ENCODE measurements at regions not wholly inside any gene's neighbourhood (a gene's known extent, or its start where the extent isn't known, plus 50 kb on each side); places are given as distances from the start of the nearest gene placed in this dataset.
A peak's percentile ranks its signal among the peaks of the same experiment; 100 is the strongest.

- H4K5ac ChIP-seq (ENCODE audit: low read length): no peak overlapping the region
- no peak overlapping the region for H2AK5ac ChIP-seq (ENCODE audit: low read length)
- no peaks in the 10 kb centered on the region for H3K79me1 ChIP-seq (ENCODE audit: low read length)
- H3K4me3 ChIP-seq (ENCODE audit: low read length): no peak overlapping the region
- no peak overlapping the region for H3K18ac ChIP-seq (ENCODE audit: low read length)
- no peak overlapping the region for H3K56ac ChIP-seq (ENCODE audit: low read length)
- no peak overlapping the region for H3K9ac ChIP-seq (ENCODE audit: low read length)
- H2BK120ac ChIP-seq (ENCODE audit: low read depth, low read length): no peak overlapping the region
- no peak overlapping the region for H3K23ac ChIP-seq (ENCODE audit: low read length)
- H3K4me1 ChIP-seq (ENCODE audit: control insufficient read depth, low read depth, low read length): no peaks in the 10 kb centered on the region
- no peak overlapping the region for H2BK5ac ChIP-seq (ENCODE audit: low read length)
- H3K27ac ChIP-seq (ENCODE audit: low read depth, low read length): no peak overlapping the region
- H3K36me3 ChIP-seq (ENCODE audit: control insufficient read depth, insufficient read depth, low read length): no peaks in the 10 kb centered on the region
- no peaks in the 10 kb centered on the region for H3K27me3 ChIP-seq (ENCODE audit: insufficient read depth, low read length, poor library complexity)
- no peak for DNase-seq
- no peak overlapping the region for H2BK15ac ChIP-seq (replicated peaks; ENCODE audit: low read depth)
- no peaks in the 10 kb centered on the region for H3K79me2 ChIP-seq (ENCODE audit: control insufficient read depth, insufficient read depth, low read length)
- WGBS (ENCODE audit: extremely low coverage, insufficient coverage, low lambda C conversion rate): no CpG with 5 or more reads among the region's 2 CpGs
- H3K4me2 ChIP-seq (ENCODE audit: low read length): no peak overlapping the region
- H4K8ac ChIP-seq (ENCODE audit: low read depth, low read length): no peak overlapping the region
- no peak overlapping the region for H3K4ac ChIP-seq (ENCODE audit: low read depth, low read length)
These were observed 546.0 kb downstream of the BCOR start for GRCh38 chrX:39551762-39552161.

GRCh38 chrX:39555431-39555830 is 542.3 kb downstream of the BCOR start:
- Histone ChIP-seq H3K79me2 (ENCODE audit: control insufficient read depth, insufficient read depth, low read length) (no peaks in the 10 kb centered on the region), H4K5ac (ENCODE audit: low read length) (no peak overlapping the region), H4K8ac (ENCODE audit: low read depth, low read length) (no peak overlapping the region), H3K56ac (ENCODE audit: low read length) (no peak overlapping the region), H3K36me3 (ENCODE audit: control insufficient read depth, insufficient read depth, low read length) (no peaks in the 10 kb centered on the region), H3K27me3 (ENCODE audit: insufficient read depth, low read length, poor library complexity) (no peaks in the 10 kb centered on the region), H2BK5ac (ENCODE audit: low read length) (no peak overlapping the region), H2BK15ac (replicated peaks; ENCODE audit: low read depth) (no peak overlapping the region), H3K79me1 (ENCODE audit: low read length) (no peaks in the 10 kb centered on the region), H2BK120ac (ENCODE audit: low read depth, low read length) (no peak overlapping the region), H3K4me3 (ENCODE audit: low read length) (no peak overlapping the region), H3K23ac (ENCODE audit: low read length) (no peak overlapping the region), H3K4me2 (ENCODE audit: low read length) (no peak overlapping the region), H3K9ac (ENCODE audit: low read length) (no peak overlapping the region), H3K27ac (ENCODE audit: low read depth, low read length) (no peak overlapping the region), H2AK5ac (ENCODE audit: low read length) (no peak overlapping the region), H3K18ac (ENCODE audit: low read length) (no peak overlapping the region), H3K4me1 (ENCODE audit: control insufficient read depth, low read depth, low read length) (no peaks in the 10 kb centered on the region), H3K4ac (ENCODE audit: low read depth, low read length) (no peak overlapping the region)
- WGBS (ENCODE audit: extremely low coverage, insufficient coverage, low lambda C conversion rate): no CpG with 5 or more reads among the region's 4 CpGs
- no peak for DNase-seq

- Histone ChIP-seq H3K23ac (ENCODE audit: low read length) (no peak overlapping the region), H3K4me3 (ENCODE audit: low read length) (no peak overlapping the region), H3K4me2 (ENCODE audit: low read length) (no peak overlapping the region), H3K27me3 (ENCODE audit: insufficient read depth, low read length, poor library complexity) (no peaks in the 10 kb centered on the region), H2BK15ac (replicated peaks; ENCODE audit: low read depth) (no peak overlapping the region), H3K36me3 (ENCODE audit: control insufficient read depth, insufficient read depth, low read length) (no peaks in the 10 kb centered on the region), H3K27ac (ENCODE audit: low read depth, low read length) (no peak overlapping the region), H2BK120ac (ENCODE audit: low read depth, low read length) (no peak overlapping the region), H2BK5ac (ENCODE audit: low read length) (no peak overlapping the region), H3K18ac (ENCODE audit: low read length) (no peak overlapping the region), H3K9ac (ENCODE audit: low read length) (no peak overlapping the region), H3K4me1 (ENCODE audit: control insufficient read depth, low read depth, low read length) (no peaks in the 10 kb centered on the region), H4K8ac (ENCODE audit: low read depth, low read length) (no peak overlapping the region), H3K79me2 (ENCODE audit: control insufficient read depth, insufficient read depth, low read length) (no peaks in the 10 kb centered on the region), H2AK5ac (ENCODE audit: low read length) (no peak overlapping the region), H3K79me1 (ENCODE audit: low read length) (no peaks in the 10 kb centered on the region), H4K5ac (ENCODE audit: low read length) (no peak overlapping the region), H3K4ac (ENCODE audit: low read depth, low read length) (no peak overlapping the region), H3K56ac (ENCODE audit: low read length) (no peak overlapping the region)
- DNase-seq: peak; percentile 22
- no CpG with 5 or more reads among the region's 3 CpGs for WGBS (ENCODE audit: extremely low coverage, insufficient coverage, low lambda C conversion rate)
These were observed 541.7 kb downstream of the BCOR start for GRCh38 chrX:39556056-39556455.

GRCh38 chrX:39559229-39559628 is 538.5 kb downstream of the BCOR start:
- Histone ChIP-seq H3K79me1 (ENCODE audit: low read length) (no peaks in the 10 kb centered on the region), H3K4me3 (ENCODE audit: low read length) (no peak overlapping the region), H2BK5ac (ENCODE audit: low read length) (no peak overlapping the region), H3K18ac (ENCODE audit: low read length) (no peak overlapping the region), H3K23ac (ENCODE audit: low read length) (no peak overlapping the region), H3K9ac (ENCODE audit: low read length) (no peak overlapping the region), H2BK15ac (replicated peaks; ENCODE audit: low read depth) (no peak overlapping the region), H3K4ac (ENCODE audit: low read depth, low read length) (no peak overlapping the region), H3K56ac (ENCODE audit: low read length) (no peak overlapping the region), H2BK120ac (ENCODE audit: low read depth, low read length) (no peak overlapping the region), H3K4me1 (ENCODE audit: control insufficient read depth, low read depth, low read length) (no peaks in the 10 kb centered on the region), H4K5ac (ENCODE audit: low read length) (no peak overlapping the region), H3K4me2 (ENCODE audit: low read length) (no peak overlapping the region), H2AK5ac (ENCODE audit: low read length) (no peak overlapping the region), H3K27ac (ENCODE audit: low read depth, low read length) (no peak overlapping the region), H3K79me2 (ENCODE audit: control insufficient read depth, insufficient read depth, low read length) (no peaks in the 10 kb centered on the region), H3K27me3 (ENCODE audit: insufficient read depth, low read length, poor library complexity) (no peaks in the 10 kb centered on the region), H3K36me3 (ENCODE audit: control insufficient read depth, insufficient read depth, low read length) (no peaks in the 10 kb centered on the region), H4K8ac (ENCODE audit: low read depth, low read length) (no peak overlapping the region)
- DNase-seq: no peak
- no CpG with 5 or more reads among the region's 4 CpGs for WGBS (ENCODE audit: extremely low coverage, insufficient coverage, low lambda C conversion rate)

- Histone ChIP-seq H3K4me1 (ENCODE audit: control insufficient read depth, low read depth, low read length) (no peaks in the 10 kb centered on the region), H3K27ac (ENCODE audit: low read depth, low read length) (no peak overlapping the region), H3K18ac (ENCODE audit: low read length) (no peak overlapping the region), H2BK5ac (ENCODE audit: low read length) (no peak overlapping the region), H3K79me1 (ENCODE audit: low read length) (no peaks in the 10 kb centered on the region), H3K4me3 (ENCODE audit: low read length) (no peak overlapping the region), H3K56ac (ENCODE audit: low read length) (no peak overlapping the region), H3K9ac (ENCODE audit: low read length) (no peak overlapping the region), H3K4me2 (ENCODE audit: low read length) (no peak overlapping the region), H2AK5ac (ENCODE audit: low read length) (no peak overlapping the region), H3K27me3 (ENCODE audit: insufficient read depth, low read length, poor library complexity) (no peaks in the 10 kb centered on the region), H4K8ac (ENCODE audit: low read depth, low read length) (no peak overlapping the region), H3K79me2 (ENCODE audit: control insufficient read depth, insufficient read depth, low read length) (no peaks in the 10 kb centered on the region), H3K23ac (ENCODE audit: low read length) (no peak overlapping the region), H3K36me3 (ENCODE audit: control insufficient read depth, insufficient read depth, low read length) (no peaks in the 10 kb centered on the region), H3K4ac (ENCODE audit: low read depth, low read length) (no peak overlapping the region), H2BK120ac (ENCODE audit: low read depth, low read length) (no peak overlapping the region), H2BK15ac (replicated peaks; ENCODE audit: low read depth) (no peak overlapping the region), H4K5ac (ENCODE audit: low read length) (no peak overlapping the region)
- no peak for DNase-seq
- no CpG with 5 or more reads among the region's 12 CpGs for WGBS (ENCODE audit: extremely low coverage, insufficient coverage, low lambda C conversion rate)
These were observed 537.5 kb downstream of the BCOR start for GRCh38 chrX:39560271-39560670.

- no peaks in the 10 kb centered on the region for H3K27me3 ChIP-seq (ENCODE audit: insufficient read depth, low read length, poor library complexity)
- no peak overlapping the region for H2BK15ac ChIP-seq (replicated peaks; ENCODE audit: low read depth)
- H3K4me1 ChIP-seq (ENCODE audit: control insufficient read depth, low read depth, low read length): no peaks in the 10 kb centered on the region
- H3K4me3 ChIP-seq (ENCODE audit: low read length): no peak overlapping the region
- DNase-seq: no peak
- H3K79me1 ChIP-seq (ENCODE audit: low read length): no peaks in the 10 kb centered on the region
- H3K9ac ChIP-seq (ENCODE audit: low read length): no peak overlapping the region
- H3K23ac ChIP-seq (ENCODE audit: low read length): no peak overlapping the region
- H3K4ac ChIP-seq (ENCODE audit: low read depth, low read length): no peak overlapping the region
- no peak overlapping the region for H3K56ac ChIP-seq (ENCODE audit: low read length)
- no peak overlapping the region for H4K8ac ChIP-seq (ENCODE audit: low read depth, low read length)
- no peak overlapping the region for H3K18ac ChIP-seq (ENCODE audit: low read length)
- no peak overlapping the region for H3K4me2 ChIP-seq (ENCODE audit: low read length)
- H3K36me3 ChIP-seq (ENCODE audit: control insufficient read depth, insufficient read depth, low read length): no peaks in the 10 kb centered on the region
- H2BK5ac ChIP-seq (ENCODE audit: low read length): no peak overlapping the region
- H4K5ac ChIP-seq (ENCODE audit: low read length): no peak overlapping the region
- no peaks in the 10 kb centered on the region for H3K79me2 ChIP-seq (ENCODE audit: control insufficient read depth, insufficient read depth, low read length)
- H3K27ac ChIP-seq (ENCODE audit: low read depth, low read length): no peak overlapping the region
- H2BK120ac ChIP-seq (ENCODE audit: low read depth, low read length): no peak overlapping the region
- H2AK5ac ChIP-seq (ENCODE audit: low read length): no peak overlapping the region
These were observed 534.6 kb downstream of the BCOR start for GRCh38 chrX:39563178-39563577.
